Activated CD8-positive, alpha-beta memory T cell treated with anti-CD3 and anti-CD28 coated beads for 24 hours (primary cell): ENCODE measurements at regions not wholly inside any gene's neighbourhood (a gene's known extent, or its start where the extent isn't known, plus 50 kb on each side); places are given as distances from the start of the nearest gene placed in this dataset.

Experiments
- DNase-seq: peaks from one replicate; pipeline ENCODE4 v3.0.0-alpha.2; 2020

GRCh38 chr2:120924924-120925323 lies 189.3 kb downstream of the GLI2 start:
- DNase-seq, result no peak

GRCh38 chr2:120926463-120927264 lies 191.0 kb downstream of the GLI2 start:
- DNase-seq, result no peak

GRCh38 chr2:120927265-120927628 lies 191.6 kb downstream of the GLI2 start:
- no peak for DNase-seq

GRCh38 chr2:120929829-120930228 lies 194.2 kb downstream of the GLI2 start:
- no peak for DNase-seq

- DNase-seq, result no peak
These were observed 194.6 kb downstream of the GLI2 start for GRCh38 chr2:120930236-120930635.

GRCh38 chr2:120930864-120931263 lies 195.2 kb downstream of the GLI2 start:
- DNase-seq, result no peak

- DNase-seq, result no peak
These were observed 196.8 kb downstream of the GLI2 start for GRCh38 chr2:120932472-120932871.

GRCh38 chr2:120932881-120933280 lies 197.2 kb downstream of the GLI2 start:
- no peak for DNase-seq

GRCh38 chr2:120933693-120934573 lies 198.3 kb downstream of the GLI2 start:
- DNase-seq, result no peak

GRCh38 chr2:120934574-120935338 lies 199.1 kb downstream of the GLI2 start:
- no peak for DNase-seq

GRCh38 chr2:120935339-120936313 lies 200.0 kb downstream of the GLI2 start:
- no peak for DNase-seq

GRCh38 chr2:120936476-120937334 lies 201.0 kb downstream of the GLI2 start:
- no peak for DNase-seq

- no peak for DNase-seq
These were observed 202.0 kb downstream of the GLI2 start for GRCh38 chr2:120937686-120938044.

GRCh38 chr2:120938045-120938771 lies 202.5 kb downstream of the GLI2 start:
- no peak for DNase-seq

- DNase-seq, result no peak
These were observed 204.1 kb downstream of the GLI2 start for GRCh38 chr2:120939595-120940318.

- no peak for DNase-seq
These were observed 204.6 kb downstream of the GLI2 start for GRCh38 chr2:120940319-120940696.

GRCh38 chr2:120940726-120941256 lies 205.1 kb downstream of the GLI2 start:
- DNase-seq, result no peak

- no peak for DNase-seq
These were observed 206.0 kb downstream of the GLI2 start for GRCh38 chr2:120941571-120942120.

GRCh38 chr2:120942658-120943057 lies 207.0 kb downstream of the GLI2 start:
- no peak for DNase-seq
